Coronary artery (tissue), 2 donors: ENCODE measurements at regions not wholly inside any gene's neighbourhood (a gene's known extent, or its start where the extent isn't known, plus 50 kb on each side); places are given as distances from the start of the nearest gene placed in this dataset.

Source experiments
- DNase-seq: peaks from one replicate; pipeline ENCODE4 v3.0.0-alpha.2; 2017; ENCODE audit warnings: low spot score
- H3K27ac ChIP-seq, 2 donors: fragments of 200-600 bp; sonication (generic); one replicate each; pipeline ENCODE4 v1.5.1; 2016 to 2019
- H3K4me3 ChIP-seq: fragments of 200-600 bp; sonication (generic); 2 replicates; pipeline ENCODE4 v1.5.1; 2016; ENCODE audit warnings: mild to moderate bottlenecking, moderate library complexity
- CTCF ChIP-seq: fragments of 200-600 bp; sonication (generic); IDR thresholded peaks from one replicate; pipeline ENCODE4 v1.5.1; 2019; ENCODE audit warnings: antibody characterized with exemption

- DNase-seq = peak; percentile 47
- TF ChIP-seq CTCF = no peak
- H3K27ac ChIP-seq = peak overlapping the region in 1 of 2 donors; percentile 13
- no peak overlapping the region for H3K4me3 ChIP-seq
These were observed 138.0 kb upstream of the SMAD3 start for GRCh38 chr15:66927201-66928077.

- no peak for DNase-seq
These were observed 137.3 kb upstream of the SMAD3 start for GRCh38 chr15:66928101-66928500.

DNA sequence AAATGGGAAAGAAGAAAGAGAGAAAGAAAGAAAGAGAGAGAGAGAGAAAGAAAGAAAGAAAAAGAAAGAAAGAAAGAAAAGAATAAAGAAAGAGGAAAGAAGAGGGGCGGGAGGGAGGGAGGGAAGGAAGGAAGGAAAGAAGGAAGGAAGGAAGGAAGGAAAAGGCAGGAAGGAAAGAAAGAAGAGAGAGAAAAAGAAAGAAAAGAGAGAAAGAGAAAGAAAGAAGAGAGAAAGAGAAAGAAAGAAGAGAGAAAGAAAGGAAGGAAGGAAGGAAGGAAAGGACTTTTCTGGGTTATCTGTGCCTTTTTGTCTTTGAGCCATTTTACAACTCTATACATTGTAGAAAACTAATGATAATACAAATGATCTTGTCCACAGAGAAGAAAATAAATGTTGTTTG is 136.6 kb upstream of the SMAD3 start:
- Histone ChIP-seq H3K27ac (no peak overlapping the region), H3K4me3 (no peak overlapping the region)
- TF ChIP-seq CTCF = no peak
- DNase-seq = no peak

More at GRCh38 chr15:66928101-66928500, 137.3 kb upstream of the SMAD3 start:
- Histone ChIP-seq H3K27ac (peak overlapping the region in 1 of 2 donors; percentile 13), H3K4me3 (no peak overlapping the region)
- no peak for TF ChIP-seq CTCF

DNA sequence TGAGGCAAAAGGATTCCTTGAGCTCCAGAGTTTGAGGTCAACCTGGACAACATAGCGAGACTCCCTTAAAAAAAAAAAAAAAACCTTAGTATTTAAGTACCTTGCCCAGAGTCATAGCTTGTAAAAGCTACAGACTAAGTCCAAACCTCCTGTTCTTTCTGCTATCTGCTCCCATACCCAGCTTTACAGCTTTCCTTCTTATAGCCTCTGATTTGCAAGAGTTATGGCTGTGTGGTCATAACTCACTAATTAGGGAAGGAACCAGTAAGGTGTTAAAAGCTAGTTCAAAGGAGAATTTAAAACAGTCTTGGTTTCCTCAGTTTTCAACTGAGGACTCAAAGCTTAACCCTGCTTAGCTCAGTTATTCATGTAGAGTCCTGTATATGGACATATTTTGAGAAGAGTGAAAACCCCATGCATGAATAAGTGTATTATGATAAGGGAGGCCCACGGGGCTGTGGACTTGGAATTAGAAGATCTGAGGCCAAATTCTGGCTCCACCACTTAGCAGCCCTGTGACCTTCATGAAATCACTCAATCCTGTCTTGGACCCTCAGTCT is 135.5 kb upstream of the SMAD3 start:
- no peak overlapping the region for H3K27ac ChIP-seq
- H3K4me3 ChIP-seq = no peak overlapping the region
- no peak for TF ChIP-seq CTCF
- no peak for DNase-seq

DNA sequence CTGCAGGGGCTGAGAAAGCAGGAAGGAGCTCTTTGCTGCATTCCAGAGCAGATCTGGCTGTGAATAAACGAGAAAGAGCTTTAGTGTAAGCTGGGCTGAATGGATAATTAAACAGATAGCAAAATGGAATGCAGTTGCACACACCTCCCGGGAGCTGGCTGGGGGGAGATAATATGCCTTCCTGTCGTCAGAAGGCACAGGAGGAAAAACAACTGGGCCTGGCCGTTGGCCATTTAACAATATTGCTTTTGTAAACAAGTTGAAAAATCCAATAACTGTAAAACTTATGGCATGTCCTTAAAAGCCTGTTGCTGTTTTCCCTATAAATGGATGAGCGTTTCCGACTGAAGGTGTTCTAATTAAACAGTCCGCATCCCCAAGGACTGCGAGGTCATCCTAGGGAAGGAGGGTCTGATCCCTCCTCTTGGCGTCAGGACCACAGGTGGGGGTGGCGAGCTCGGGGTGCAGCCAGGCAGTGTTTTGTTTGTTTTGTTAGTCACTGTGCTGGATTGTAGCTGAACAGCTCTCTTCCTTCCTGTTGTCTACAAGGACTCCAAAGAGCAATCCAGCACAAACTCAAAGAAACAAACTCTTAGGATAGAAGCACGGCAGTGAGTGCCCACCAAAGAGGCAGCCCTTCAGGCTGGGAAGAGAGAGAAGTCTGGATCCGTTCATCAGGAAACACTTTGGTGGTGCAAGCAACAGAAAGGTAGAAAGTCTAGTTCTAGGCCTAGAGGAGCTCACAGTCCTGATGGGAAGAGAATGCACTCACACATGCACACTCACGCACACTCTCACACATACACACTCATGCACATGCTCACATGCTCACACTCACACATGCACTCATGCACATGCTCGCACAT is 133.4 kb upstream of the SMAD3 start:
- TF ChIP-seq CTCF = no peak
- Histone ChIP-seq H3K27ac (no peak overlapping the region), H3K4me3 (no peak overlapping the region)
- peak; percentile 33 for DNase-seq

- no peak overlapping the region for H3K27ac ChIP-seq
- no peak overlapping the region for H3K4me3 ChIP-seq
- no peak for DNase-seq
- no peak for TF ChIP-seq CTCF
These were observed 132.8 kb upstream of the SMAD3 start for GRCh38 chr15:66932634-66933024.
